ENCODE measurements at regions not wholly inside any gene's neighbourhood (a gene's known extent, or its start where the extent isn't known, plus 50 kb on each side); places are given as distances from the start of the nearest gene placed in this dataset.

- TF ChIP-seq, protein P1, sequence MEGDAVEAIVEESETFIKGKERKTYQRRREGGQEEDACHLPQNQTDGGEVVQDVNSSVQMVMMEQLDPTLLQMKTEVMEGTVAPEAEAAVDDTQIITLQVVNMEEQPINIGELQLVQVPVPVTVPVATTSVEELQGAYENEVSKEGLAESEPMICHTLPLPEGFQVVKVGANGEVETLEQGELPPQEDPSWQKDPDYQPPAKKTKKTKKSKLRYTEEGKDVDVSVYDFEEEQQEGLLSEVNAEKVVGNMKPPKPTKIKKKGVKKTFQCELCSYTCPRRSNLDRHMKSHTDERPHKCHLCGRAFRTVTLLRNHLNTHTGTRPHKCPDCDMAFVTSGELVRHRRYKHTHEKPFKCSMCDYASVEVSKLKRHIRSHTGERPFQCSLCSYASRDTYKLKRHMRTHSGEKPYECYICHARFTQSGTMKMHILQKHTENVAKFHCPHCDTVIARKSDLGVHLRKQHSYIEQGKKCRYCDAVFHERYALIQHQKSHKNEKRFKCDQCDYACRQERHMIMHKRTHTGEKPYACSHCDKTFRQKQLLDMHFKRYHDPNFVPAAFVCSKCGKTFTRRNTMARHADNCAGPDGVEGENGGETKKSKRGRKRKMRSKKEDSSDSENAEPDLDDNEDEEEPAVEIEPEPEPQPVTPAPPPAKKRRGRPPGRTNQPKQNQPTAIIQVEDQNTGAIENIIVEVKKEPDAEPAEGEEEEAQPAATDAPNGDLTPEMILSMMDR (IDR thresholded peaks at IDR 0.05), result no peak
- TF ChIP-seq EP300 (IDR thresholded peaks at IDR 0.05), result no peak
Observed at GRCh38 chr11:42296910-42297309, 837.5 kb upstream of the LRRC4C start.

Data from gastroesophageal sphincter (tissue), 3 donors.